ENCODE measurements at regions not wholly inside any gene's neighbourhood (a gene's known extent, or its start where the extent isn't known, plus 50 kb on each side); places are given as distances from the start of the nearest gene placed in this dataset.

DNA sequence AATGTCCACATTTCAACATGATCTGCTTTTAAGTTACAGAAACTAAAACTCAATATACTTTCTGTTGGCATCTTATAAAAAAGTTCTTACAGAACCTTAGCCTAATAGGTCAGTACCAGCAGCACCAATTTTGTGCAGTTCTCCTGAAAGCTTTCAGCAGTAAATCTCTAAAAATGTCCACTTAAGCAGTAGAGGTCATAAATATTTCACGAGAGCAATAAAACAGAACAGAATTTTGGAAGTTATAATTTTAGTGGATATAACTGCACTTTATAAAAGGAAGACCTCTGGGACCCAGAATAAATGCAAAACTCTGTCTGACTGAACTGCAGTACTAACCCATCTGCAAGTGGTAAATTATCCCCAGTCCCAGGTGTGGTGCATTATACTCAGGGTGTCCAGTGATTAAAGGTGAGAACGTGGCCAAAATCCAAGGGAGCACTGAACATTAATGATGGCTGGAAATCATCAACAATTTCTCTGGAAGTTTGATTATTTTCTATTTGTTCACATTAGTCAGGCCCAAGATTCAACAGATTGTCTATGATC lies 172.6 kb upstream of the RSPO3 start:
- Histone ChIP-seq H3K4me2 (ENCODE audit: low read length) (no peak overlapping the region), H3F3A (ENCODE audit: control insufficient read depth, insufficient read depth) (no peaks in the 10 kb centered on the region), H3K4me3 (ENCODE audit: low read length) (no peak overlapping the region), H3K79me2 (ENCODE audit: control insufficient read depth, low read length) (no peaks in the 10 kb centered on the region), H3K36me3 (ENCODE audit: control insufficient read depth, low read length) (no peaks in the 10 kb centered on the region), H3K9me2 (replicated peaks; ENCODE audit: control insufficient read depth, low read length) (no peaks in the 10 kb centered on the region), H4K20me1 (ENCODE audit: control insufficient read depth, insufficient read depth, low read depth, low read length) (no peaks in the 10 kb centered on the region), H3K27me3 (ENCODE audit: control insufficient read depth, low read length) (no peaks in the 10 kb centered on the region), H3K9me3 (ENCODE audit: control insufficient read depth, insufficient read depth, low read length) (no peaks in the 10 kb centered on the region), H3K27ac (ENCODE audit: low read depth, low read length) (no peak overlapping the region), H3K4me1 (ENCODE audit: control insufficient read depth, low read length) (no peaks in the 10 kb centered on the region)
- no peak for TF ChIP-seq EZH2phosphoT487 (IDR thresholded peaks at IDR 0.05; ENCODE audit: borderline replicate concordance, low read length)
- TF ChIP-seq, protein P1, sequence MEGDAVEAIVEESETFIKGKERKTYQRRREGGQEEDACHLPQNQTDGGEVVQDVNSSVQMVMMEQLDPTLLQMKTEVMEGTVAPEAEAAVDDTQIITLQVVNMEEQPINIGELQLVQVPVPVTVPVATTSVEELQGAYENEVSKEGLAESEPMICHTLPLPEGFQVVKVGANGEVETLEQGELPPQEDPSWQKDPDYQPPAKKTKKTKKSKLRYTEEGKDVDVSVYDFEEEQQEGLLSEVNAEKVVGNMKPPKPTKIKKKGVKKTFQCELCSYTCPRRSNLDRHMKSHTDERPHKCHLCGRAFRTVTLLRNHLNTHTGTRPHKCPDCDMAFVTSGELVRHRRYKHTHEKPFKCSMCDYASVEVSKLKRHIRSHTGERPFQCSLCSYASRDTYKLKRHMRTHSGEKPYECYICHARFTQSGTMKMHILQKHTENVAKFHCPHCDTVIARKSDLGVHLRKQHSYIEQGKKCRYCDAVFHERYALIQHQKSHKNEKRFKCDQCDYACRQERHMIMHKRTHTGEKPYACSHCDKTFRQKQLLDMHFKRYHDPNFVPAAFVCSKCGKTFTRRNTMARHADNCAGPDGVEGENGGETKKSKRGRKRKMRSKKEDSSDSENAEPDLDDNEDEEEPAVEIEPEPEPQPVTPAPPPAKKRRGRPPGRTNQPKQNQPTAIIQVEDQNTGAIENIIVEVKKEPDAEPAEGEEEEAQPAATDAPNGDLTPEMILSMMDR (IDR thresholded peaks at IDR 0.05; ENCODE audit: low read depth, low read length, poor library complexity, severe bottlenecking): no peak

DNA sequence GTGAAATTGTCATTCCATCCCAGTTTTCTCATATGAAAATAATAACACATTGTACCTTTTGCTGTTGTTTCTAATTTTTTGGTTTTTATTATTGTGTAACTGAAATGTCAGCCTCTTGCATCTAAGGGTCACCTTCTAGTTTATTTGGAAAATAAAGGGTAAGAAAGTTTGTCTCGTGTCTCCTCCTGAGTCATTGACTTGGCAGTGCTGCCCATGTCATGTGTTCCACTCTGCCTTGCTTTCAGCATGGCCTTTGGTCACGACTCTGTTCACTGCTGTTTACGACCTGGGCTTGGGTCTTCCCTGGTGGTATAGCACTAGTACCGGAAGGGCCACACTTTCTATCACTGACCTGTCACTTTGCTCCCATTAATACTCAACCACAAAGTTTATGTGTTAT lies 171.4 kb upstream of the RSPO3 start:
- TF ChIP-seq, protein P1 (IDR thresholded peaks at IDR 0.05; ENCODE audit: low read depth, low read length, poor library complexity, severe bottlenecking): no peak
- TF ChIP-seq EZH2phosphoT487 (IDR thresholded peaks at IDR 0.05; ENCODE audit: borderline replicate concordance, low read length): no peak

DNA sequence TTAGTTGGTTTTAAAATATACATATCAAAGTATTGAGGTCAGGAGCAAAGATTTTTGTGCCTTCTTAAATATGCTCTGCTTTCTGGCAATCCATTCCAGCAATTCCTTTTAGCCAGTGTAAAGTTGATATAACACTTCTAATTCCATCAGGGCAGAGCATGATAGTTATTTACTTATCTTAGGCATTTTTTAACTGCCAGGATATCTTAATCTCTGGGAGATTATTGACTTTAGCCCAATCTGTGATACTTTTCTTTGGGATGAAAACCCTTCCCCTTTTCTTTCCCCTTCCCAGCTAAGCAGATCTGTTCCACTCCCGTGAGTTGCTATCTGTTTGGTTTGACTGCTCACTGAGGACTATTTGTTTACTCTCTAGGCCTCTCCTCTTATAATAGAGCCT lies 168.7 kb upstream of the RSPO3 start:
- H3K4me3 ChIP-seq (ENCODE audit: low read length): no peak overlapping the region
- TF ChIP-seq EZH2phosphoT487 (IDR thresholded peaks at IDR 0.05; ENCODE audit: borderline replicate concordance, low read length): no peak
- TF ChIP-seq, protein P1 (IDR thresholded peaks at IDR 0.05; ENCODE audit: low read depth, low read length, poor library complexity, severe bottlenecking): no peak
- no peaks in the 10 kb centered on the region for H3K9me3 ChIP-seq (ENCODE audit: control insufficient read depth, insufficient read depth, low read length)
- H4K20me1 ChIP-seq (ENCODE audit: control insufficient read depth, insufficient read depth, low read depth, low read length): no peaks in the 10 kb centered on the region
- H3F3A ChIP-seq (ENCODE audit: control insufficient read depth, insufficient read depth): no peaks in the 10 kb centered on the region
- no peaks in the 10 kb centered on the region for H3K27me3 ChIP-seq (ENCODE audit: control insufficient read depth, low read length)
- H3K79me2 ChIP-seq (ENCODE audit: control insufficient read depth, low read length): no peaks in the 10 kb centered on the region
- no peak overlapping the region for H3K4me2 ChIP-seq (ENCODE audit: low read length)
- no peaks in the 10 kb centered on the region for H3K9me2 ChIP-seq (replicated peaks; ENCODE audit: control insufficient read depth, low read length)
- H3K27ac ChIP-seq (ENCODE audit: low read depth, low read length): no peak overlapping the region
- no peaks in the 10 kb centered on the region for H3K4me1 ChIP-seq (ENCODE audit: control insufficient read depth, low read length)
- no peaks in the 10 kb centered on the region for H3K36me3 ChIP-seq (ENCODE audit: control insufficient read depth, low read length)

More for the DNA sequence above, 171.4 kb upstream of the RSPO3 start:
- H3K79me2 ChIP-seq (ENCODE audit: control insufficient read depth, low read length): no peaks in the 10 kb centered on the region
- no peaks in the 10 kb centered on the region for H3K4me1 ChIP-seq (ENCODE audit: control insufficient read depth, low read length)
- no peaks in the 10 kb centered on the region for H4K20me1 ChIP-seq (ENCODE audit: control insufficient read depth, insufficient read depth, low read depth, low read length)
- H3K4me3 ChIP-seq (ENCODE audit: low read length): no peak overlapping the region
- no peak overlapping the region for H3K4me2 ChIP-seq (ENCODE audit: low read length)
- H3K27ac ChIP-seq (ENCODE audit: low read depth, low read length): no peak overlapping the region
- H3K27me3 ChIP-seq (ENCODE audit: control insufficient read depth, low read length): no peaks in the 10 kb centered on the region
- H3K9me2 ChIP-seq (replicated peaks; ENCODE audit: control insufficient read depth, low read length): no peaks in the 10 kb centered on the region
- H3K36me3 ChIP-seq (ENCODE audit: control insufficient read depth, low read length): no peaks in the 10 kb centered on the region
- no peaks in the 10 kb centered on the region for H3F3A ChIP-seq (ENCODE audit: control insufficient read depth, insufficient read depth)
- no peaks in the 10 kb centered on the region for H3K9me3 ChIP-seq (ENCODE audit: control insufficient read depth, insufficient read depth, low read length)
